NCI-H82 (cell line): ENCODE measurements at regions not wholly inside any gene's neighbourhood (a gene's known extent, or its start where the extent isn't known, plus 50 kb on each side); places are given as distances from the start of the nearest gene placed in this dataset.
A peak's percentile ranks its signal among the peaks of the same experiment; 100 is the strongest.

ENCODE experiments used
- DNase-seq: peaks from one replicate; lab custom pipeline; 2025; lab: John Stamatoyannopoulos, UW

DNA sequence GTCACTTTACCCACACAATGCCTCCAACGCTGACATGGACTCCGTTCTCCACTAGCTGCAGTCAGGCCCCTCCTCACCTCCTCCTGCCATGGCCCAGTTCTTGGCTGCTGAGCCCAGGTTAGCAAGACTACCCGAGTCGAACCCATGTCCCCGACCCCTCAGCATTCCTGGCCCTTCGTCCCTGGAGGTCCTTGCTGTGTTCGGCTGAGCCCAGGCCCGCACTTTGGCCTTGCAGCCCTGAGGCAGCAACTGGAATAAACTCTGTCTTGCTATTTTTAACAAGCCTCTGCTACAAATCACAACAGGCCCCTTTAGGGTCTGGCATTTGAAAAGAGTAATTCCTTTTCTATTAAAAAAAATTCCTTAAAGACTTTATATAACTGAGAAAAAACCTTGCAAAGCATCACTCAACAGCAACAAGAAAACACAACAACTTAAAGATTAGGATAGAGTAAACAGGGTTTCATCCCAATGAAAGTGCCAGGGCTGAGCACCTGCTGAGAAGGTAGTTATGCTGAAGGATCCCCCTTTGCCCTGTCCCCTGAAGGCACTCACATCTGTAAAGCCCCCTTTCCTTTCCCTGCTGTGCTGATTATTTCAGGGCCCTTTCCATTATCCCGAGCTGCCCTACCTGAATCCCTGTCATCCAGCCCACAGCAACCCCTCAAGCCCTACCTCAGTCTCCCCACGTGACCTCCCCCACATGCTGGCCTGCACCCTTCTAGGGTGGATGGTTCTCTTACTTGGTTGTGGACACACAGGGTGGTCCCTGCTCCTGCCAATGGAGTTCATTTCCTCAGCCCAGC lies 120.0 kb upstream of the SNTG2 start:
- no peak for DNase-seq

DNA sequence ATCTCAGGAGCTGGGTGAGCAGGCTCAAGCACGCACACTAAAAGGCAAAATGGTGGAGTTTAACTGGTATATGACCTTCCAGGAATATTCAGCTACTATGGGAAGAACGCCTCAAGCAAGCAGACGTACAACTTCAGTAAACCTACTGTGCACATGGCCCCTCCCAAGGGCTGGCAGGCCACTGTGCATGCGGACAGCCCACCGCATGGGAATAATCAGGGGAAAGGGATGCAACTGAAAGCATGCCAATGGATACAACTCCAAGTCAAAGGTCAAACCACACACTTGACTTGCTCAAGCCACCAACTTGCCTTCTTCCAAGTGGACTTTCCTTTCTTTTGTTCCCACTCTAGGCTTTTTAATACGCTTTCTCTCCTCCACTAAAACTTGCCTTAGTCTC lies 121.6 kb upstream of the SNTG2 start:
- DNase-seq: no peak

DNA sequence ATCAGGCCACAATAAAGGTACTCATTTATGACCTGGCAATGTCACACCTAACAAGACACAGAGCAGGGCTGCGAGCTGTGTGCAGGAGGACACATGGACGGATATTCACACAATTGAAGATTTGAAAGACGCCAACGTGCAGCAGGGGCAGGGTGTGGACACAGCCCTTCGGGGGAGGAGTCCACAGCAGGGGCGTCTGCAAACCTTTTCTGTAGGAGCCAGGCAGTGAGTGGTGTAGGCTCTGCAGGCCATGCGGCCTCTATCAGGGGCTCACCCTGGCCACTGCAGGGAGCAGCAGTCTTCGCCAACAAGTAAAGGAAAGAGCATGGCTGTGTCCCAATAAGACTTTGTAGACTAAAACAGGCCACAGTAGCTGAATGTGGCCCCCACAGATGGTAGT lies 125.7 kb upstream of the SNTG2 start:
- DNase-seq: peak; percentile 1

DNA sequence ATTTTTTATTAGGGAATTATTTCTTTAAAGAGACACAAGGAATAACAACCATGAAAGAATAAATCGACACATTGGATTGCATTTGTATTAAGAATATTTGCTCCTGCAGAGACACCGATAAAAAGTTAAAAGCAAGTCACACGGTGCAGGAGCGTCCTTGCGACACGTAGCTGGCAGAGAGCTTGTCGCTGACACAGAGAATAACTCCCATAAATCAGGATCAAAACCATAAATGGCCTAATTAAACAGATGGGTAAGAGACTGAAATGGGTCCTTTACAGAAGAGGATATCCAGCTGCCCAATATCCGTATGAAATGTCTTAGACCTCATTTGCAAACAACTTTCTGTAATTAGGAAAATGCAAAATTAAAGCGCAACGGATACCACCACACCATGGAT lies 126.1 kb upstream of the SNTG2 start:
- DNase-seq: no peak

DNA sequence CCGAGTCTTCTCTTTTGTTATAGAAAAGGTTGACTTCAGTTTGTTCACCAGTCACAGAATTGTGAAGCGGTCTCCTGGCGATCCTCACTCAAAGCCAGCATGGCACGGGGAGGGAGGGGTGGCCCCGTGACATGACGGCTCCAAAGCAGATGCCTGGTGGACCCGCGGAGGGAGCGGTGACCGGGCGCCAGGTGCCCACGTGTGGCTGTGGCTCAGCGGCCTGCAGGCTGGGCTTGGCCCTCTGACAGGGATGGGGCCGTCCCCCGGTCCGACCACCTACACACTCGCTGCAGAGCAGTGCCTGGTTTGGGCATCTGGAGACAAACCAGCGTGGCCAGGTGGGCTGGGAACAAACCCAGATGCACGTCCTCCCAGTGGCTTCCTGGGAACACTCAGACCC lies 129.1 kb upstream of the SNTG2 start:
- DNase-seq: no peak

DNA sequence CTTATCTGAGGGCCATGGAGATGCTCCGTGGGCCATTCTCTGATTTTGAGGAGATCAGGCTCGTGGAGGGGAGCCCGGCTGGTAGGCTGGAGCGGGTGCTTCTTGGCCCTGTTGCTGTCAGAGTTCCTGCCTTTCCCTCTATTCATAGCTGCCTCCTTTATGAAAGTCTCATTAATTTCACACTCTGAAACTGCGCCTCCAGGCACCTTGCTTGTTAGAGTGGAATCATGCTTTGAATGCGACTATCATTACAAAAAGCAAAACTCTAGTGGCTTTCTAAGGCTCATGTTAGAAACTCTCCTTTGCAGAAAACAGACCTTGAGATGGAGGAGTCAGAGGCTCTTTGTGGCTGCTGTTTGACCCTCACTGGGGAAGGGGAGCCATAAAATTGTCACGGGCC lies 131.0 kb upstream of the SNTG2 start:
- DNase-seq: no peak

DNA sequence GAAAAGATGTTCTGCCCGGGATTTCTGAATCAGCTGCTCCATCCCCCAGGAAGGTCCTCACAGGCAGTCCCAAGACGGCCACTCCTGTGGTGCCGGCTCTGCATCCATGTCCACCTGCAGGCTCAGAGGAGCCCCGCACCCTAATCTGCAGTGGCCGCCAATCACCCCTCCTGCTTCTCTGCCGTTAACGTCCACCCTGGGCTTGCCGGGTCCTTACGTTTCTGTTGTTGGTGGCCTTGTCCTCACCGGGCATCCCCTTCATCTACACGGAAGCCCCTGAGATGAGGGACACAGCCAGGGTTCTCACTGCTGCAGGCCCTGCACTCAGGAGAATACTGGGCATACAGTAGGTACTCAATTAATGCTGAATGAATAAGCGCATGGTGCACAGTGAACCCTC lies 131.5 kb upstream of the SNTG2 start:
- no peak for DNase-seq

DNA sequence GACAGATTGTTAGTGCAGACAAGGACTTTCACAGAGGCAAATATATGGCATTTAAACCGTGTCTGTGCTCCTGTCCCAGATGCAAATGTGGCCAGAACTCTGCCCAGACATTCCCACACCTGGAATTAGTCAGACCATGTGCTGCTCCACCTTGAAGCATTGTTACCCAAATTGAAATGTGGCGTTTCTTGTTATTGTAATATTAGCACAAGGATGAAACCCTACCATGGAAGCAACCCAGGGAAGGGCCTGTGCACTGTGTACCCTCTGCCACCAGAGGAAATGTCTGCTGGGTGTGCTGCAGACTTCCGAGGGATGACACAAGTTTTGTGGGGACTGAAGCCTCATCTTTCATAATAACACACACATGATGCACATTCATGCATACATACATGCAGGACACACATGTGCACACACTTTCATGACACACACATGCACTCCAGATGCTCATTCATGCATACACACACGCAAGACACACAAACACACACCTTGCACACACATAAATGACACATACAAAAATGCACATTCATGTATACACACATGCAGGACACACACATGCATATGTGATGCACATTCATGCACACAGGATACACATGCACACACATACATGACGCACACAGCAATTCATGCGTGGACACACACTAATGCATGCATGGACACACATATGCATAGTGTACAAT lies 133.2 kb upstream of the SNTG2 start:
- no peak for DNase-seq

DNA sequence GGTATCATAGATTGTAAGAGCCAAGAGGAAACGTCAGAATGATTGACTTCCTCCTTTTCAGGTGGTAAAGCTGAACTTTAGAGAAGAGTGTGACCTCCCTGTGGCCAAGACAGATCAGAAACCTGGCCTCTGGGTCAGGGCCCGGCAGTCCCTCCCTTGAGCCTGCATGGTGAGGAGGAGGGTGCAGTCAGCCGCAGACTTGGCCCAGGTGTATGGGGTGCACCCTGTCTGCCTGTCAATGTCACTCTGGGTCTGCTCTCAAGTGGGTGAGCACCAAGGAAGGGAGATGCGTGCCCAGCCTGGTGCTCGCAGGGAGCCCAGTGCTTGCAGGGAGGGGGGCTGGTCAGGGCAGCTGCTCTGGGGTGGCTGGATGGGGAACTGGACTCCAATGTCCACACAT lies 134.4 kb upstream of the SNTG2 start:
- no peak for DNase-seq

DNA sequence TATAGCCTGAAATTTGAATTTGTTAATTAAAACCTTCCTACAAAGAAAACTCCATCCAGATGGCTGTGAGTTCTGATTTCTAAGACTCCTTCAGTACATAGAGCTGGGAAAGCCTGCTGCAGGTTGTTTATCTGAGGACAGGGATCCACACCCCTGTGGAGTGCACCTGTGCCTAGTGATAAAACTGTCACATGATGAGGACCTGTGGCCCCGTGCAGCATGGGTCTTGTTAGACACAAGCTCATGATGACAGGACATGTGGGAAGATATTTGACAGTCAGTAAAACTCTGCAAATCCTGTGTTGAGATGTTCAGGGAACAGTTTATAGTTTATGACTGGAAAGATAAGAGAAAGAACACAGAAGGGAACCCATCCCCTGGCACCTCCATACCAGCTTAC lies 133.2 kb upstream of the TMEM18 start:
- no peak for DNase-seq

DNA sequence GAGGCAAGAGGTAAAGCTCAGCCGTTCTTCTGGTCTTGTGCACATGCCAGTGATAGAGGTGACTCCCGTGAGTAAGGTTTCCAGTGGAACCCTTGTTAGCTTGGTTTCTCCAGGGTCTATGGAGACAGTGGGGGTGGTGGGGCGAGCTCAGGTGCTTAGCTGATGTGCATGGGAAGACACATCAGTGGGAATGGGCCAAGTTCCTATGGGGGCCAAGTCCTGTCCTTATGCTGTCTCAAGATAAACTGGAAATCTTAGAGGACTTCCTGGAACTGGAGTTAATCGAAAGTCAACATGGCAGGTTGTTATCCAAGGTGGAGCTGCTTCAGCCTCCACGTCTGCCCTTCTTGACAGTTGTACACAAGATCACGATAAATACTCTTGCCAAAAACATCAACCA lies 130.1 kb upstream of the TMEM18 start:
- no peak for DNase-seq

DNA sequence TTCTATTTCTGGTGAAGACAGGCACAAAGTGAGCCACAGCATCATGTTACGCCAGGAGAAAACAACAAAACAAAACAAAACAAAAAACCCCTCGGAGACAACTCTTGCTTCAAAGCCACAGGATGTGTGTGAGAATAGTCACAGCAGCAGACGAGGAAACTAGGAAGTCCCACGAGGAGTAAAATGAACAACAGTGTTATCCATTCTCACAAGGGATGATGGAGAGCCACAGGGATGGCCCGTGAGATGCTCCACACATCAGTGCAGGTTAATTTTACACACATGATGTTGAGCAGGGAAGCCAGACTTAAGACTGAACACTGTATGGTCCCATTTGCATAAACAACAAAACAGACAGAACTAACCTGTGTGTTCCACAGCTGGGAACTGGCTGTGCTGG lies 128.5 kb upstream of the TMEM18 start:
- no peak for DNase-seq

DNA sequence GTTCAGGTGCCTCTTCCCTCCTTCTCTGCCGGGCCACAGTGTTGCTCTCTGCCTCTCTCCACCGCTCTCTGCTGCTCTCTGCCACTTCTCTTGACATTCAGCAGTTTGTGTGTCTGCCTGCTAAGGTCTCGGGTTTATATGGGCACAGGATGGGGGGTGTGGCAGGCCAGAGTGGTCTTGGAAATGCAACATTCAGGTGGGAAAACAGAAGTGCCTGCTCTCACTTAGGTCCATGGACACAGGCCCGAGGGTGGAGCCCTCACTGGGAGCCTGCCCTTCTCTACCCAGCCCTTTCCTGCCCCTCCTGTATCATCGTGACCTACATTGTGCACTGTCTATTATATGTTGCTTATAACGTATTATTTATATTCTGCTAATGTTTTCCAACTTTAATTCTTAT lies 120.8 kb upstream of the TMEM18 start:
- no peak for DNase-seq

DNA sequence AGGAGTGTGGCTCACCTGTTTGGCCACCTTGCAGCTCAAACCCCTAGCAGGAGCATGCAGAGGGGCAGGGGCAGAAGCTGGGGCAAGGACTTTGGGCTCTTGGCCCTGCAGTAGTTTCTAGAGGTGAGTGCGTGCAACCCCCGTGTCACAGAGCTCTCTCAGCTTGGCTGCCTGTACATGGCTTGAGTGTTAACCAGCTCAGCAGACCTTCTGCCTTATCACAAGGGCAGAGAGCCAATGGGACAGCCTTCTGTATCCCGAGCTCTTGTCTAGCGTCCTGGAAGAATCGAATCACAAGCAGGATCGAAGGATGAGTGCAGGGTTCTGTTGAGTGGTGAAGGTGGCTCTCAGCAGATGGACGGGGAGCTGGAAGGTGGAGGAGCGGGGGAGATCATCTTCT lies 120.3 kb upstream of the TMEM18 start:
- DNase-seq: no peak

DNA sequence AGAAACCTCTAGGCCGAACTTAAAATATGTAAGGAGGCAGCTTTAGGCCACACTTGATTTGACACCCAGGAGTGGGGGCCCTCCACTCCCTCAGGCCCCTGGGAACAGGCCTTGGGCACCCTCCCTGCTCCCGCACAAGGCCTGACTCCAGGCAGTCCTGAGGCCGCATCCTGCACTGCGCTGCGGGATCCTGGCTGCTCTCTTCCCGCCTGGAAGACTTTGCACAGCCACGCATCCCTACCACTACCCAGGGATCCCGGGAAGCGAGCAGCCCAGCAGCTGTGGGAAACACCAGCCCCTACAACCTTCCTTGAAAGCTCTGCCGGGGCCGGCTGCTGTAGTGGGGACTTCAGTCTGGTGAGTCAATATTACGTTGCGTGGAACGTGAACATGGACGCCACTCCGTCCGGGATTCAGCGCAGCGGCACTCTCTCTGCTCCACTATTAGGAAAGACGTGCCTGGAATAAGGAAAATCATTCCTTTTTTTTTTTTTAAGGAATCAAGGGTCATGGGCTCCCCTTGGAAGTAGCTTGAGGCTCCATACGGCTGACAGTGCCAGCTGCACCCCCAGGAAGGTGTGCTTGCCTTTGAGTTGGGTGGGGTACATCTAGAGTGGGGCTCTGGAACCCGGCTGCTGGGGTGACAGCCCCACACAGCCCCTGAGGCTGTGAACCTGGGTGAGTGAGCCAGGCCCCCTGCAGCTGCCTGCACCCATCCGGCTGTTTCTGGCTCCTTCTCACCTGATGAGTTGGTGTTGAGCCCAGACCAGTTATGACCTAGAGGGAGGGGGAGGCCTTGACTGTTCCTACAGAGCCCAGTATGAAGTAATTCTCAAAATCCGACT lies 119.2 kb upstream of the TMEM18 start:
- no peak for DNase-seq

DNA sequence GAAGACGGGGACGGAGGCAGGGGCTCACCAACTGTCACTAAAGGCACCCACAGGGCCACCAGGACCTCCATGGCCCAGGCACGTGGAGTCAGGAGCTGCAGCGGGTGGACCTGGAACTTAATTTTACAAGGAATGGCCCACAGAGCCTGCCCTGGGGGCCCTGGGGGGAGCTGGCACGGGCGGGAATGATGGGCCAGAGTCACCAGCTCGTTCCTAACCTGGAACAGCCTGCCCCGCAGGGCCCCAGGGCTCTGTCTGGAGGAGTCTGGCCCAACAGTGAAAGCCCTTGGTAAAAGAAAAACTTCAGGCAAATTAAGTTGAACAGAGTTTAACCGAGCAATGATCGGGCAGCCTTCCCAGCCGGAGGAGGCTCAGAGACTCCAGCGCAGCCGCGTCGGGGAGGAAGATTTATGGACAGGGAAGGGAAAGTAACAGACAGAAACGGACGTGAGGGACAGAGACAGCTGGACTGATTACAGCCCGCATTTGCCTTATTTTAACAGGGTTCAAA lies 118.4 kb upstream of the TMEM18 start:
- no peak for DNase-seq

DNA sequence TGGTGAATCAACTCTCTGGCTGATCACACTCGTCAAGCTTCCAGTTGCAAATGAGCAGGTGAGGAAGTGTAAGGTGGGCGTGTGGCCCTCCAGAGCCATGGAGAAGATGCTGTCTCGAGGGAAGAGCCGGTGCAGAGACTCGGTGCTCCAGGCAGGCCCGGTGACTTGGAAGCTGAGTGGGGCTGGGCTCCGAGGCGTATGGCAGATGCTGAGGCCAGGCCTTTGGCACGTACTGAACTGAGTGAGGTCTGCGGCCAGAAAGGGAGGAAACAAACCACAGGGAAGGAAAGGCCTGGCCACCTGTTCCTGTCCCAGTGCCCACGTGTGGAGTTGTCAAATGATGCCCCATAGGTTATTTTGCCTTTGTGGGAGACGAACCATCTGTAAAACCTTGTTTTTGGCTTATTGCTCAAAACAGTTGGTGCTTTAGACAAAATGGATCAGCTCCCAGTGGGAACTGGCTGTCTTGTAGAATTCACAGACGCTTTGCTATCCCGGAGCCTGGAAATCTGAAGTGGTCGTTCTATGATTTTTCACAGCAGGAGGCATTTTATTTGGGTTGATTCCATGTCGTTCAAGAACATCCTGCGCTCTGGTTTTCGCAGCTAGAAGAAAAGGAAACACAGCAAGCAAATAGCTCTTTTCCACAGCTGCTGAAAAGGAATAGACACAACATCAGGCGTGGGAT lies 117.5 kb upstream of the TMEM18 start:
- no peak for DNase-seq

DNA sequence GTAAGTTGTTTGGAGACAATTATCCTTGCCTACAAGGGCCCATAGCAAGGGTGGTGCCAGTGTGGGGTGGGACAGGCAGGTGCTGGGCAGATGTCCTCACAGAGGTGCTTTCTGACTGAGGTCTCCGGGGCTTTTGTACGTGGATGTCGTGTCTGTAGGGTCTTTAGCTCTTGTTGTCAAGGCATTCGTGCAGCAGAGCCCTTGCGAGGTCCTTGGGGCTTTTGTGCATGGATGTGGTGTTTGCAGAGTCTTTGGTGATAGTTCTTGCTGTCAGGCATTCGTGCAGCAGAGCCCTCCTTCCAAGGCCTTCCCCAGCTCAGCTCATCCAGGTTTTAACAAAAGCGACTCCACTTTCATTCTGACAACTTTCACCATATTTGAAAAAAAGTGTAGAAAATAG lies 116.0 kb upstream of the TMEM18 start:
- no peak for DNase-seq

DNA sequence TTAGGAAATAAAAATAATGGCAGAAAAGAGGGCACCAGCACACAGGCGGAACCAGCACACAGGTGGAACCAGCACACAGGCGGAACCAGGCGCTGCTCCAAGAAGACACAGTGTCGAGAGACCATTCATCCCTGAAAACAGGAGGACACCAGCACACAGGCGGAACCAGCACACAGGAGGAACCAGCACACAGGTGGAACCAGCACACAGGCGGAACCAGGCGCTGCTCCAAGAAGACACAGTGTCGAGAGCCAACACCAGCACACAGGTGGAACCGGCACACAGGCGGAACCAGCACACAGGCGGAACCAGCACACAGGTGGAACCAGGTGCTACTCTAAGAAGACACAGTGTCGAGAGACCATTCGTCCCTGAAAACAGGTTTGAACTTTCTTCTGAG lies 115.5 kb upstream of the TMEM18 start:
- no peak for DNase-seq

DNA sequence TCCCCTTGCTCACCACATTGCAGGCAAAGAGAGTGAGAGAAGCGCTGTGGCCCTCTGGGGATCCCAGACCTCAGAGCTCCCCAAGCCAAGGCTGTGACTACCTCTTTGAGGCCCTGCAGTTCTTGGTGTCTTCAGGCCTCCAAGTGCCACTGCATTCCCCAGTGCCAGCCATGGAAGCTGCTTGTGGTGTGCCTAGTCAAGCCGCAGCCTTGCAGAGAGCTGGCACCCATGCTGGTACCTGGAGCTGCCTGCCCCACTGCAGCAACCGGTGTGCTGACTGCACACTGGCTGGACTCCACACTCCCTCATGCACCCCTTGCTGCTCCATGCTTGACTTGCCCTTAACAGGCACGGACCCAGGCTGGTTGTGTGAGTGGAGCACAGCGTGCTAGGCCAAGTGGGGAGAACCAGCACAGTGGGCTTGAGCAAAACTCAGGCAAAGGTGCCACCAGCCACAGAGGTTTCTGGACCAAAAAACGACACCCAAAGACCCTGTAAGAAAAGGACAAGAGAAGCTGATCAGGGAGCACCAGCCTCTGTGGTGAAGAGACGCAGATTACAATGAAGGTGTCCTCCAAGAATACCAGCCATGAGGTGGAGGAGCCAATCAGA lies 113.5 kb upstream of the TMEM18 start:
- no peak for DNase-seq

DNA sequence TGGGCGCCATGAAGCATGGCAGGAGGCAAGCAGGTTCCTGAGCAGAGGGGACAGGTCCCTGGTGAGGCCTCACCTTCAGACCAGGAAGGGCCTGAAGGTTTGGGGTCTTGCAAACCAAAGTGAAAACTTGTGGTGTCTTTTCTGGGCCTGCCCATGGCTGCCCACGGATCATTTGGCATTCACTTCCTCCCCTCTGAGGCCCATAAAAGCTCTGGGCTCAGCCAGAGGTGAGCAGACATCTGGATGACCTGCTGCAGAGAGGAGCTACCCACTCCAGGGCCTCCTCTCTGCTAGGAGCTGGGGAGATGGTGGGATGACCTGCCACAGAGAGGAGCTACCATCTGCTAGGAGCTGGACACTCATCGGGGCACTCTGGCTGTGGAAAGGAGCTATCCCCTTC lies 112.9 kb upstream of the TMEM18 start:
- no peak for DNase-seq

DNA sequence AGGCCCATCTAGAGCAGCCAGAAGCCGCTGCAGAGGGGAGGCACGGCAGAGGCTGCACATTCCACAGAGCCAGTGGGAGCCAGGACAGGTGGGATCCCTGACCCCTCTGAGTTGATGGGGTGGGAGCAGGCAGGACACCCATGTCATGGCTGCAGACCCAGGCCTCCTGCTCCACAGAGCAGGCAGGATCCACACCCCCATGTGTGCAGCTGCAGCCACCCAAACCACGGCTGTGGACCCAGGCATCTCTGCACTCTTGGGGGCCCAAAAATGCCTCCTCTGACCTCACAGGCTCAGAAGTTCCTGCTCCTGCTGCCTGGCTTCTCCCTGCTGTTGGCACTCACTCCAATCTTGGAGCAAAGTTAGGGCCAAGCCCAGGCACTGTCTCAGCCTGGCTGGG lies 112.3 kb upstream of the TMEM18 start:
- DNase-seq: no peak
